Dendritic cell treated with granulocyte-macrophage colony-stimulating factor and Interleukin-4, amounts not matched to agents 40 ng/mL and 50 ng/mL, for 4 days (primary cell): ENCODE measurements at regions not wholly inside any gene's neighbourhood (a gene's known extent, or its start where the extent isn't known, plus 50 kb on each side); places are given as distances from the start of the nearest gene placed in this dataset.
"Not testable (repeated sequence)": the region's sequence is repeated elsewhere in the genome, so short reads cannot be mapped to it uniquely, and the experiment has no call there.

ENCODE experiments used
- H3K27ac Mint-ChIP-seq: one replicate; pipeline ENCODE4 v1.8.0; 2022; ENCODE audit warnings: mild to moderate bottlenecking, mixed read lengths
- H3K27me3 Mint-ChIP-seq: one replicate; pipeline ENCODE4 v1.8.0; 2022; ENCODE audit warnings: mild to moderate bottlenecking, mixed read lengths
- H3K36me3 Mint-ChIP-seq: one replicate; pipeline ENCODE4 v1.8.0; 2022; ENCODE audit warnings: low read depth, mixed read lengths
- H3K4me1 Mint-ChIP-seq: one replicate; pipeline ENCODE4 v1.8.0; 2022; ENCODE audit warnings: low read depth, mixed read lengths
- H3K4me3 Mint-ChIP-seq: one replicate; pipeline ENCODE4 v1.8.0; 2022; ENCODE audit warnings: mild to moderate bottlenecking, moderate library complexity, mixed read lengths
- H3K9me3 Mint-ChIP-seq: one replicate; pipeline ENCODE4 v1.8.0; 2022; ENCODE audit warnings: mixed read lengths
- intact Hi-C: fragments of 100-400 bp; cut with micrococcal nuclease; formaldehyde crosslinking; loops from one replicate; pipeline ENCODE4 v1.15.0; 2022

DNA sequence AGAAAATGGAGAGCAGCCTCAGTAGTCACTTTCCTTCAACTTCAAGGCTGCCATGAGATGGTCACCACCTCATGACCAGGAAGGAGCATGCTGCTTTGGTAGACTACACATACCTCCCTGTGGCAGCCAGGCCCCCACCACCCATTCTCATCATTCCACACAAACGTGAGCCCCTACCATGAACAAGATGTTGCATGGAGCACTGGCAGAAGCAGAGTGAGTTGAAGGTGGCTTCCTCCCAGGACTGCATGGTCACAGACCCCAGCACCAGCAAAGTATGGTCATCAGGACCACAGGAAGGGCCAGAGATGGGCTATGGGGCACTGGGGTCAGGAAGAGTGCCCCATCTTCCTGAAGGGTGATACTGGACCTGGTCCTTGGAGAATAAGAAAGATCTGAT is 65.5 kb upstream of the FOXE1 start:
- Mint-ChIP-seq H3K9me3 (no peaks in the 10 kb centered on the region), H3K27ac (no peak overlapping the region), H3K4me1 (no peaks in the 10 kb centered on the region), H3K36me3 (no peaks in the 10 kb centered on the region), H3K27me3 (peaks cover 18% of the 10 kb centered on the region), H3K4me3 (no peak overlapping the region)
- intact Hi-C loops, result no loop called here

DNA sequence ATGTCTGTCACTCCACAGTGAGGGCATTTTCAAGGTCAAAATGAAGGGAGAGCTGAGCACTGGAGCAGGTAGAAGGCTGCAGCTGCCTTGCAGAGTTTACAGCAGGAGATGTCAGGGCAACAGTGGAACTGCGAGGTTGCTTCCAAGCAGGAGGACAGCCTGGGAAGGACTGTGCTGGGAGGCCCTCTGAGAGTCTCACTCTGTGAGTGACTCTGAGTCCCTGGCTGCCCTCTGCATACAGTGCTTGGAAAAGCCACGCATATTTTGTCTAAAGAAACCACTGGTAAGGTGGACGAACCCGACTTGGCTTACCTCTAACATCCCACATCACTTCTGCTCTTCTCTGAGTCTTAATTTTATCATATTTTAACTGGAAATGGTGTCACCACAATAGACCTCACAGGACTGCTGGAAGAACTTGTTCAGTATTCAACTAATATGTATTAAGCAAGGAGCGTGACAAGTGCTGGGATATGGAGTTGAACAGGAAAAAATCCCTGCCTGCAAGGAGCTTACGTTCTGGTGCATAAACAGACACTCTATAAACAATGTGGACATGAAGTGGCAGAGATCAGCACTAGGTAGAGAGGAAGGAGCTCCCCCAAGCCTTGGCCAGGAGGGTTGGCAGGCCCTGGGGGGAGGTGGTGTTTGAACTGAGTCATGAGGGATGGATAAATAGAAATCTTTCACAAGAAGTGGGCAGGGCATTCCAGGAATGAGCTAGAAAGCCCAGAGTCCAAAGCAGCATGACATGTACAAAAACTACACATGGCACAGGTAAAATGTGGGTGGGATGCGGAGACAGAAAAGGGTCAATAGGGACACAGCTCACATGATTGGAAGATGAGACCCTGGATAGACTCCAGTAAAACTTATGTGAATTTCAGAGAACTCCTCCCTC is 64.0 kb upstream of the FOXE1 start:
- no peaks in the 10 kb centered on the region for H3K36me3 Mint-ChIP-seq
- H3K9me3 Mint-ChIP-seq, result no peaks in the 10 kb centered on the region
- H3K4me1 Mint-ChIP-seq, result no peaks in the 10 kb centered on the region
- peaks cover 14% of the 10 kb centered on the region for H3K27me3 Mint-ChIP-seq
- intact Hi-C loops, result no loop called here
- H3K4me3 Mint-ChIP-seq, result no peak overlapping the region
- no peak overlapping the region for H3K27ac Mint-ChIP-seq

DNA sequence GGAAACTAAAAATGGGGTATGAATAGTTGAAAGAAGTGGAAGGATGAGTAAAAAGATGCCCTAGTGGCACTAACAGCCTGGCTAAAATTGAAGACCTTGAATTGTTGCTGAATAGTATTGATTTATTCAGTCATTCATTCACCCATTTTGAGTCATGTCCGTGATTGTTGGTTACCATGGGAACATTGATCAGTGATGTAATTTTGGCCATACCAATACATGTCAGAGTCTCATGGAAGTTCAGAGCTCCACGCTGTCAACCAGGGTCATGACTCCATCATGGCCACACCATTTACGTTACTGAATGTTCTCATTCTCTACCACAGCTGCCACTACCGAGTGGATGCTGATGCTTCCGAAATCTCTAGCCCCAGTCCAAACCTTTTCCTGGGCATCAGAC is 62.5 kb upstream of the FOXE1 start:
- no peaks in the 10 kb centered on the region for H3K4me1 Mint-ChIP-seq
- no peak overlapping the region for H3K27ac Mint-ChIP-seq
- no peaks in the 10 kb centered on the region for H3K9me3 Mint-ChIP-seq
- H3K4me3 Mint-ChIP-seq, result no peak overlapping the region
- H3K27me3 Mint-ChIP-seq, result peaks cover 12% of the 10 kb centered on the region
- no peaks in the 10 kb centered on the region for H3K36me3 Mint-ChIP-seq
- intact Hi-C loops, result no loop called here

DNA sequence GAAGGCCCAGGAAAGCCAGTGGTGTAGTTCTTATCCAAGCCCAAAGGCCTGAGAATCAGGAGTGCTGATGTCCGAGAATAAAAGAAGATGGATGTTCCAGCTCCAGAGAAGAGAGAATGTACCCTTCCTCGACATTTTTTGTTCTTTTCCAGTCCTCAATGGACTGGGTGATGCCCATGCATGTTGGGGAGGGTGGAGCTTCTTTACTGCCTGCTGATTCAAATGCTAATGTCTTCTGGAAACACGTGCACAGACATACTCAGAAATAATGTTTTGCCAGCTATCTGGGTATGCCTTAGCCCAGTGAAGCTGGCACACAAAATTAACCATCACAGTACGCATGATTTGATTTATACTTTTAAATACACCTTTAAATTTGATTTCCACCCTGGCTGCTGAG is 61.5 kb upstream of the FOXE1 start:
- H3K36me3 Mint-ChIP-seq, result no peaks in the 10 kb centered on the region

DNA sequence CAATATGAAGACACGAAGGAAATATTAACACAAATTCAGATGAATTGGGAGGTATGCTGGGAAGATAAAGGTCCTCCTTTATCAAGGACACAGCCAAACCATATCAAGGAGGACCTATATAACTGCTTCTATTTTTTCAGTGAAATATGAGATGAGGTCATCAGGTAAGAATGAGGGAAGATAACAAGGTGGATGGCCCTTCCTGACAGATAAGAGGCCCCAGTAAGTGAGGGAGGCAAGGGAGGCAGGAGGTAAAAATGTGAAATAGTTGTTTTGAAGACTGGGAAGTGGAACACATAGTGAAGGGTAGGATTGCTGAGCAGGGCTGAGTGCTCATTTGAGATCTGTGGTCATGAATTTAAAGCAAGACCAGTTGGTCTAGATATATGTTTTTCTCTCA is 60.0 kb upstream of the FOXE1 start:
- intact Hi-C loops, result no loop called here
- Mint-ChIP-seq H3K36me3 (no peaks in the 10 kb centered on the region), H3K27me3 (peaks cover 5% of the 10 kb centered on the region), H3K9me3 (no peaks in the 10 kb centered on the region), H3K4me1 (no peaks in the 10 kb centered on the region), H3K27ac (no peak overlapping the region), H3K4me3 (no peak overlapping the region)

More for the DNA sequence above, 61.5 kb upstream of the FOXE1 start:
- intact Hi-C loops, result no loop called here
- H3K9me3 Mint-ChIP-seq, result no peaks in the 10 kb centered on the region
- no peak overlapping the region for H3K4me3 Mint-ChIP-seq
- H3K27ac Mint-ChIP-seq, result no peak overlapping the region
- no peaks in the 10 kb centered on the region for H3K4me1 Mint-ChIP-seq
- H3K27me3 Mint-ChIP-seq, result peaks cover 10% of the 10 kb centered on the region

DNA sequence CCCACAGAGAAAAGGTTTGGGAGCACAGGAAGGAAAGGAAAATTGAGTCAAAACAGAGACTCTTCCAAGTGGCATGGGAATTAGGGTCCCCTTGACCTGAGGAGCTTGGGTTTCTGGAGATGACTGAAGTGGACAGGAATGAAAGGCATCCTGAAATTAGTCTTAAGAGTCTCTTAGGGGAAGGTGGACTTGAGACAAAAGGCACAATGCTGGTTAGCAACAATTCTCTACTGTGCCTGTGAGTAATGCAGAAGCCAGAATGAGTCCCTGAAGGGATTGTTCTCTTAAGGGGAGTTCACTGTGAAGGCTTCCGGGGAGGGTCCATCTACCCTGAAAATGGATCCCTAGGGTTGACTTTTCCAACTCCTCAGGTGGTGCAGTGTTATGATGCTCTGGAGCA is 58.4 kb upstream of the FOXE1 start:
- Mint-ChIP-seq H3K4me3 (no peak overlapping the region), H3K27me3 (peaks cover 2% of the 10 kb centered on the region), H3K27ac (no peak overlapping the region), H3K36me3 (no peaks in the 10 kb centered on the region), H3K4me1 (no peaks in the 10 kb centered on the region), H3K9me3 (no peaks in the 10 kb centered on the region)
- intact Hi-C loops, result no loop called here

DNA sequence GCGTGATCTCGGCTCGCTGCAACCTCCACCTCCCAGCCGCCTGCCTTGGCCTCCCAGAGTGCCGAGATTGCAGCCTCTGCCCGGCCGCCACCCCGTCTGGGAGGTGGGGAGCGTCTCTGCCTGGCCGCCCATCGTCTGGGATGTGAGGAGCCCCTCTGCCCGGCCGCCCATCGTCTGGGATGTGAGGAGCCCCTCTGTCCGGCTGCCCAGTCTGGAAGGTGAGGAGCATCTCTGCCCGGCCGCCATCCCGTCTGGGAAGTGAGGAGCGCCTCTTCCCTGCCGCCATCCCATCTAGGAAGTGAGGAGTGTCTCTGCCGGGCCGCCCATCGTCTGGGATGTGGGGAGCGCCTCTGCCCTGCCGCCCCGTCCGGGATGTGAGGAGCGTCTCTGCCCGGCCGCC is 56.9 kb upstream of the FOXE1 start:
- H3K4me3 Mint-ChIP-seq, H3K4me1 Mint-ChIP-seq, H3K27ac Mint-ChIP-seq, H3K36me3 Mint-ChIP-seq, H3K9me3 Mint-ChIP-seq, intact Hi-C loops: not testable (repeated sequence)
- peaks cover 12% of the 10 kb centered on the region for H3K27me3 Mint-ChIP-seq

DNA sequence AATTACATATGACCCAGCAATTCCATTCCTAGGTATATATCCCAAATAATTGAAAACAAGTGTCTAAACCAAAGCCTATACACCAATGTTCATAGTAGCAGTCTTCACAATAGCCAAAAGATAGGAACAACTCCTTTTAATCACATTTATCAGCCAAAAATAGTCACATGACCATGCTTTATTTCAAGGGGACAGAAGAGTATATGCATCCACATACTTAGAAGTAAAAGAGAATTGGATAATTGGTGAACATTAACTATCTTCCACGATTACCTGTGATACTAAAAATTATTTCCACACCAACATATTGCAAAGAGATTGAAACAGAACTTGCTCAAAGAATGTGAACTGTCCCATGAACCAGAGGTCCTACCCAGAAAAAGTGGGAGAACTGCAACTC is 51.8 kb upstream of the FOXE1 start:
- Mint-ChIP-seq H3K36me3 (no peaks in the 10 kb centered on the region), H3K27me3 (peaks cover 54% of the 10 kb centered on the region), H3K4me3 (no peak overlapping the region), H3K27ac (no peak overlapping the region), H3K4me1 (peaks cover 8% of the 10 kb centered on the region), H3K9me3 (no peaks in the 10 kb centered on the region)
- intact Hi-C loops, result no loop called here

DNA sequence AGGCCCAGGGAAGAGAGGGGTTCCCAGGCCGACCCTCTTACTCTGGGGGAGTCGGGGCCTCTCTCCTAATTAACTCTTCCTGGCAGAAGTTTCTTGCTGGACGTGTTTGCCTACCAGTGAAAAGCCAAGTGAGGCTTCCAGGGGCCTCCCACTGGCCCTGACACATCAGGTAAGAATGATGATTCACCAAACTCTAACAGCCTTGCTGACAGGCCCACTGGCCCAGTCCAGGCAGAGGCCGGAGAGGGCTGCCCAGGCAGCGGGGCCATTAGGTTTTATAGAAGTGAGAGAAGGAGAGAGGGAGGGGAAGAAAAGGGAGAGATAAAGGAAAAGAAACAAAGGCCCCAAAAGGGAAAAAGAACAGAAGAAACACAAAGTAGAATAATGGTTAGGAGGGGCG is 50.8 kb upstream of the FOXE1 start:
- no peaks in the 10 kb centered on the region for H3K9me3 Mint-ChIP-seq
- H3K27ac Mint-ChIP-seq, result no peak overlapping the region
- H3K27me3 Mint-ChIP-seq, result peaks cover 61% of the 10 kb centered on the region
- peaks cover 8% of the 10 kb centered on the region for H3K4me1 Mint-ChIP-seq
- no peak overlapping the region for H3K4me3 Mint-ChIP-seq
- intact Hi-C loops, result no loop called here
- no peaks in the 10 kb centered on the region for H3K36me3 Mint-ChIP-seq

DNA sequence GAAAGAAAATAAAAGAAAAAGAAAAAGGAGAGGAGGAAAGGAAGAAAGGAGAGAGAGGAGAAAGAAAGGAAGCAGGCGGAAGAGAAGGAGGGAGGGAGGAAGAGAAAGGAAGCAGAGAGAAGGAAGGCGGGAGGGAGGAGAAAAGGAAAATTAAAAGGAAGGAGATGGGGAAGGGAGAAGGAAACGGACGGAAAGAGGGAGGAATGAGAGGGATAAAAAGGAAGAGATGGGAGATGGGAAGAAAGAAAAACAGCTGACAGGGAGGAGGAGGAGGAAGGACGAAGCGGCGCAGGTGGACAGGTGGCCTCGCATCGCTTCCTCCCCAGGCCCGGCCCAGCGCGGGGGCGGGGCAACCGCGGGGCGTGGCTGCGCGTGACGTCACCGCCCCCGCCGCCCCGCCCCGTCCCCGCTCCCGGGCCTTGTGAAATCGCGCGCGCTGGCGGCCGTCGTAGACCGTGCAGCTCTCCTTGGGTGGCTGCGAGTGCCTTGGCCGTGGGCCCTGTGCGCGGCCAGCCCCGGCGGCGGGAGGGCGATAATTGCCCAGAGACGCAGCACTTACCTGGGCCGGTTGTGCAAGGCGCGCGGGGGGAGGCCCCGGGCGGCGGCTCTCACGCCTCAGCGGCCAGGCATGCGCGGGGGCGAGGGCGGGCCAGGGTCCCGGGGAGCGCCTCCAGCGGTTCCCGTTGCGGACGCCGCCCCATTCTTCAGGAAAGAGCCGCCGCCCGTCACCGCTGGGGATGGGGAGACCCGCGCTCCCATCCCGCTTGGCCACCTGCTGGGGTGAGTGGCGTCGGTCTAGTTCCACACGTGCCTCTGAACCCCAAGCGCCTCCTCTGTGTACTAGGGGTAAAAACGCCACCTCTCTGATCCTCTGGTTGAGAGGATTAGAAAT is 49.6 kb upstream of the FOXE1 start:
- Mint-ChIP-seq H3K9me3 (no peaks in the 10 kb centered on the region), H3K27me3 (peaks cover 68% of the 10 kb centered on the region), H3K36me3 (no peaks in the 10 kb centered on the region), H3K4me3 (peak overlapping the region; percentile 69), H3K27ac (peak overlapping the region; percentile 61), H3K4me1 (peaks cover 8% of the 10 kb centered on the region)
- intact Hi-C loops, result no loop called here
